ENCODE measurements at regions not wholly inside any gene's neighbourhood (a gene's known extent, or its start where the extent isn't known, plus 50 kb on each side); places are given as distances from the start of the nearest gene placed in this dataset.
"Not testable (repeated sequence)": the region's sequence is repeated elsewhere in the genome, so short reads cannot be mapped to it uniquely, and the experiment has no call there.

GRCh38 chr9:138174954-138175353, 297.4 kb downstream of the CACNA1B start:
- intact Hi-C loops (cut with DNase I); DNase-seq (ENCODE audit: extremely low spot score); H3K4me3 ChIP-seq; H3K4me1 ChIP-seq; H3K36me3 ChIP-seq; H3K27ac ChIP-seq (replicated peaks in 1 of 4); H3K27me3 ChIP-seq; H3K9me3 ChIP-seq: not testable (repeated sequence)
- WGBS = 91% methylated on average over 13 of the region's 30 CpGs

GRCh38 chr9:138175354-138175753, 297.8 kb downstream of the CACNA1B start:
- H3K27me3 ChIP-seq; DNase-seq (ENCODE audit: extremely low spot score); H3K4me1 ChIP-seq; H3K9me3 ChIP-seq; H3K36me3 ChIP-seq; intact Hi-C loops (cut with DNase I); H3K4me3 ChIP-seq; H3K27ac ChIP-seq (replicated peaks in 1 of 4): not testable (repeated sequence)
- 96% methylated on average over 11 of the region's 31 CpGs for WGBS

GRCh38 chr9:138177091-138177490, 299.5 kb downstream of the CACNA1B start:
- H3K4me1 ChIP-seq; H3K27me3 ChIP-seq; H3K36me3 ChIP-seq; H3K4me3 ChIP-seq; intact Hi-C loops (cut with DNase I); H3K9me3 ChIP-seq; H3K27ac ChIP-seq (replicated peaks in 1 of 4); DNase-seq (ENCODE audit: extremely low spot score): not testable (repeated sequence)
- 84% methylated on average over 9 of the region's 9 CpGs for WGBS

- H3K4me1 ChIP-seq; H3K27me3 ChIP-seq; H3K36me3 ChIP-seq; DNase-seq (ENCODE audit: extremely low spot score); H3K9me3 ChIP-seq; H3K27ac ChIP-seq (replicated peaks in 1 of 4); intact Hi-C loops (cut with DNase I); H3K4me3 ChIP-seq: not testable (repeated sequence)
- WGBS = 50% methylated on average over 1 of the region's 4 CpGs
These were observed 301.4 kb downstream of the CACNA1B start for GRCh38 chr9:138179003-138179402.

- intact Hi-C loops (cut with DNase I); H3K27ac ChIP-seq (replicated peaks in 1 of 4); H3K4me3 ChIP-seq; H3K27me3 ChIP-seq; H3K4me1 ChIP-seq; H3K9me3 ChIP-seq; DNase-seq (ENCODE audit: extremely low spot score); H3K36me3 ChIP-seq: not testable (repeated sequence)
- no CpG with 5 or more reads among the region's 3 CpGs for WGBS
These were observed 302.1 kb downstream of the CACNA1B start for GRCh38 chr9:138179671-138180070.

GRCh38 chr9:138181963-138182362, 304.4 kb downstream of the CACNA1B start:
- H3K27me3 ChIP-seq; H3K4me3 ChIP-seq; intact Hi-C loops (cut with DNase I); H3K4me1 ChIP-seq; H3K9me3 ChIP-seq; H3K36me3 ChIP-seq; DNase-seq (ENCODE audit: extremely low spot score); H3K27ac ChIP-seq (replicated peaks in 1 of 4): not testable (repeated sequence)
- WGBS = 34% methylated on average over 1 of the region's 1 CpG

- H3K9me3 ChIP-seq; H3K36me3 ChIP-seq; H3K27ac ChIP-seq (replicated peaks in 1 of 4); H3K4me3 ChIP-seq; H3K27me3 ChIP-seq; DNase-seq (ENCODE audit: extremely low spot score); intact Hi-C loops (cut with DNase I); H3K4me1 ChIP-seq: not testable (repeated sequence)
- 100% methylated on average over 2 of the region's 9 CpGs for WGBS
These were observed 319.6 kb downstream of the CACNA1B start for GRCh38 chr9:138197156-138197555.

GRCh38 chr9:138198963-138199362, 321.4 kb downstream of the CACNA1B start:
- H3K27ac ChIP-seq (replicated peaks in 1 of 4); H3K9me3 ChIP-seq; H3K4me3 ChIP-seq; H3K27me3 ChIP-seq; intact Hi-C loops (cut with DNase I); H3K4me1 ChIP-seq; H3K36me3 ChIP-seq: not testable (repeated sequence)
- DNase-seq (ENCODE audit: extremely low spot score) = peak; percentile 45
- 92% methylated on average over 1 of the region's 1 CpG for WGBS

- intact Hi-C loops (cut with DNase I); H3K27me3 ChIP-seq; H3K36me3 ChIP-seq; H3K27ac ChIP-seq (replicated peaks in 1 of 4); H3K4me1 ChIP-seq; H3K4me3 ChIP-seq; H3K9me3 ChIP-seq: not testable (repeated sequence)
- peak; percentile 1 for DNase-seq (ENCODE audit: extremely low spot score)
- WGBS = 95% methylated on average over 12 of the region's 12 CpGs
These were observed 322.3 kb downstream of the CACNA1B start for GRCh38 chr9:138199917-138200316.

- H3K4me3 ChIP-seq; H3K9me3 ChIP-seq; H3K27ac ChIP-seq (replicated peaks in 1 of 4); intact Hi-C loops (cut with DNase I); H3K36me3 ChIP-seq; H3K4me1 ChIP-seq; H3K27me3 ChIP-seq: not testable (repeated sequence)
- WGBS = 87% methylated on average over 3 of the region's 11 CpGs
- DNase-seq (ENCODE audit: extremely low spot score) = peak; percentile 5
These were observed 323.0 kb downstream of the CACNA1B start for GRCh38 chr9:138200481-138201142.

- peak; percentile 14 for DNase-seq (ENCODE audit: extremely low spot score)
- H3K4me3 ChIP-seq; H3K27ac ChIP-seq (replicated peaks in 1 of 4); H3K27me3 ChIP-seq; H3K4me1 ChIP-seq; H3K9me3 ChIP-seq; H3K36me3 ChIP-seq; intact Hi-C loops (cut with DNase I): not testable (repeated sequence)
- WGBS = 72% methylated on average over 3 of the region's 15 CpGs
These were observed 323.7 kb downstream of the CACNA1B start for GRCh38 chr9:138201167-138201889.

- H3K36me3 ChIP-seq; H3K27ac ChIP-seq (replicated peaks in 1 of 4); H3K9me3 ChIP-seq; H3K27me3 ChIP-seq; intact Hi-C loops (cut with DNase I); H3K4me3 ChIP-seq; H3K4me1 ChIP-seq: not testable (repeated sequence)
- peak; percentile 8 for DNase-seq (ENCODE audit: extremely low spot score)
- WGBS = no CpG with 5 or more reads among the region's 12 CpGs
These were observed 324.5 kb downstream of the CACNA1B start for GRCh38 chr9:138202043-138202442.

GRCh38 chr9:138203304-138203703, 325.7 kb downstream of the CACNA1B start:
- H3K27me3 ChIP-seq; H3K9me3 ChIP-seq; intact Hi-C loops (cut with DNase I); H3K36me3 ChIP-seq; H3K4me3 ChIP-seq; H3K27ac ChIP-seq (replicated peaks in 1 of 4); H3K4me1 ChIP-seq; DNase-seq (ENCODE audit: extremely low spot score): not testable (repeated sequence)
- WGBS = 63% methylated on average over 7 of the region's 7 CpGs

Data from esophagus muscularis mucosa (tissue), 4 donors.